H1 (cell line): ENCODE measurements at regions not wholly inside any gene's neighbourhood (a gene's known extent, or its start where the extent isn't known, plus 50 kb on each side); places are given as distances from the start of the nearest gene placed in this dataset.

ENCODE experiments used
- CTCF ChIA-PET: fragments of 300-600 bp; sonication (Branson Sonifier 250); formaldehyde crosslinking; loops from one replicate; lab custom pipeline; 2021; ENCODE audit not compliant: partially characterized antibody; lab: Charles Lee
- POLR2A ChIA-PET: fragments of 300-600 bp; sonication (Branson Sonifier 250); formaldehyde crosslinking; loops from one replicate; lab custom pipeline; 2021; ENCODE audit warnings: inconsistent platforms; ENCODE audit not compliant: partially characterized antibody; lab: Charles Lee
- DNase-seq, 2 experiments: peaks; one replicate each; pipeline versions ENCODE4 v3.0.0 to v3.0.0-alpha.2; 2010 to 2022; ENCODE audit warnings: low spot score in 2 of 2, low read depth in 1 of 2, mixed read lengths in 1 of 2
- FAIRE-seq: peaks from 2 replicates; lab custom pipeline; 2011; peaks lifted over from hg19 to GRCh38; lab: Jason Lieb, UNC
- H2AFZ ChIP-seq: 2 replicates; pipeline ENCODE4 v1.8.1; 2012; ENCODE audit warnings: low read length, inconsistent platforms
- H2AK5ac ChIP-seq: 2 replicates; pipeline ENCODE4 v1.6.1; 2013; ENCODE audit warnings: low read depth, low read length
- H2BK120ac ChIP-seq: replicated peaks from 2 replicates; pipeline ENCODE3; 2013; ENCODE audit warnings: low read depth, low read length, inconsistent platforms
- H2BK12ac ChIP-seq: 2 replicates; pipeline ENCODE4 v1.6.1; 2013; ENCODE audit warnings: low read depth, low read length
- H2BK15ac ChIP-seq: 2 replicates; pipeline ENCODE4 v1.6.1; 2013; ENCODE audit warnings: low read length
- H2BK20ac ChIP-seq: 2 replicates; pipeline ENCODE4 v1.6.1; 2013; ENCODE audit warnings: low read length
- H2BK5ac ChIP-seq: 2 replicates; pipeline ENCODE4 v1.6.1; 2013; ENCODE audit warnings: low read depth, low read length
- H3K14ac ChIP-seq: 2 replicates; pipeline ENCODE4 v1.6.1; 2013; ENCODE audit warnings: inconsistent platforms; ENCODE audit not compliant: insufficient read length
- H3K18ac ChIP-seq: 2 replicates; pipeline ENCODE4 v1.6.1; 2013; ENCODE audit warnings: low read length; ENCODE audit errors: extremely low read depth
- H3K23ac ChIP-seq: 2 replicates; pipeline ENCODE4 v1.6.1; 2013; ENCODE audit warnings: inconsistent platforms; ENCODE audit not compliant: insufficient read length
- H3K23me2 ChIP-seq: 2 replicates; pipeline ENCODE4 v1.6.1; 2013; ENCODE audit warnings: low read depth, low read length
- H3K27ac ChIP-seq: 2 replicates; pipeline ENCODE4 v1.6.1; 2011; ENCODE audit warnings: low read depth, low read length, inconsistent platforms
- H3K27me3 ChIP-seq, 4 experiments: replicated peaks in 1 of 4; 1 replicate in 1 of 4; 2 replicates in 3 of 4; pipeline versions ENCODE4 v1.6.1 to v1.8.1; 2011 to 2013; ENCODE audit warnings: low read length in 3 of 4, mild to moderate bottlenecking in 3 of 4, inconsistent platforms in 2 of 4, mixed read lengths in 2 of 4, moderate library complexity in 1 of 4; ENCODE audit not compliant: control insufficient read depth in 3 of 4, insufficient read depth in 3 of 4; ENCODE audit errors: extremely low read depth in 1 of 4
- H3K36me3 ChIP-seq, 4 experiments: 2 replicates each; pipeline versions ENCODE4 v1.6.1 to v1.8.1; 2011 to 2013; ENCODE audit warnings: mild to moderate bottlenecking in 4 of 4, low read length in 3 of 4, moderate library complexity in 2 of 4, control low read depth in 1 of 4, inconsistent platforms in 1 of 4; ENCODE audit not compliant: insufficient read depth in 4 of 4, control insufficient read depth in 2 of 4
- H3K4ac ChIP-seq: replicated peaks from 2 replicates; pipeline ENCODE3; 2013; ENCODE audit warnings: low read length, low read depth, mixed read lengths, inconsistent platforms; ENCODE audit not compliant: insufficient read length
- H3K4me1 ChIP-seq, 4 experiments: replicated peaks in 1 of 4; 1 replicate in 1 of 4; 2 replicates in 3 of 4; pipeline versions ENCODE4 v1.6.1 to v1.8.1; 2011 to 2013; ENCODE audit warnings: low read length in 3 of 4, inconsistent platforms in 2 of 4, mixed read lengths in 1 of 4; ENCODE audit not compliant: insufficient read depth in 4 of 4, control insufficient read depth in 3 of 4
- H3K4me2 ChIP-seq, 2 experiments: 2 replicates each; pipeline versions ENCODE4 v1.6.1 to v1.8.1; 2011 to 2013; ENCODE audit warnings: low read depth in 2 of 2, low read length in 2 of 2, control low read depth in 1 of 2, inconsistent platforms in 1 of 2, mild to moderate bottlenecking in 1 of 2; ENCODE audit not compliant: insufficient read depth in 1 of 2
- H3K4me3 ChIP-seq, 4 experiments: fragments of 200-600, 300-600 bp in 1 of 4; sonication (generic), shearing (Covaris generic), sonication (Bioruptor Twin) in 1 of 4; 2 replicates each; pipeline versions ENCODE4 v1.5.1 to v1.8.1; 2011 to 2016; ENCODE audit warnings: low read length in 4 of 4, low read depth in 3 of 4, control low read depth in 2 of 4, inconsistent platforms in 2 of 4, mild to moderate bottlenecking in 2 of 4, mixed read lengths in 1 of 4, moderate library complexity in 1 of 4; ENCODE audit not compliant: insufficient read depth in 2 of 4; ENCODE audit errors: extremely low read depth in 1 of 4
- H3K56ac ChIP-seq: replicated peaks from 2 replicates; pipeline ENCODE3; 2013; ENCODE audit warnings: low read depth, mild to moderate bottlenecking, mixed read lengths, low read length, inconsistent platforms; ENCODE audit not compliant: insufficient read length
- H3K79me1 ChIP-seq: 2 replicates; pipeline ENCODE4 v1.6.1; 2013; ENCODE audit warnings: low read depth, low read length, control low read depth
- H3K79me2 ChIP-seq, 2 experiments: 2 replicates each; pipeline versions ENCODE4 v1.6.1 to v1.8.1; 2012 to 2013; ENCODE audit warnings: low read length in 2 of 2, mild to moderate bottlenecking in 2 of 2, inconsistent platforms in 1 of 2; ENCODE audit not compliant: insufficient read depth in 2 of 2, control insufficient read depth in 1 of 2
- H3K9ac ChIP-seq, 4 experiments: replicated peaks in 1 of 4; 1 replicate in 1 of 4; 2 replicates in 3 of 4; pipeline versions ENCODE4 v1.6.1 to v1.8.1; 2011 to 2013; ENCODE audit warnings: low read depth in 3 of 4, low read length in 3 of 4, control low read depth in 2 of 4, mild to moderate bottlenecking in 2 of 4, moderate library complexity in 2 of 4, inconsistent platforms in 1 of 4; ENCODE audit errors: extremely low read depth in 1 of 4
- H3K9me3 ChIP-seq, 2 experiments: 2 replicates each; pipeline versions ENCODE4 v1.6.1 to v1.8.1; 2012 to 2013; ENCODE audit warnings: mild to moderate bottlenecking in 2 of 2, moderate library complexity in 2 of 2, control low read depth in 1 of 2, inconsistent platforms in 1 of 2, low read depth in 1 of 2, low read length in 1 of 2, mixed read lengths in 1 of 2; ENCODE audit not compliant: insufficient read depth in 2 of 2
- H4K20me1 ChIP-seq, 2 experiments: replicated peaks in 1 of 2; 2 replicates each; pipeline versions ENCODE3 to v1.8.1; 2011 to 2013; ENCODE audit warnings: inconsistent platforms in 2 of 2, low read length in 2 of 2, mild to moderate bottlenecking in 1 of 2; ENCODE audit not compliant: insufficient read depth in 2 of 2, control insufficient read depth in 1 of 2
- H4K5ac ChIP-seq: 2 replicates; pipeline ENCODE4 v1.6.1; 2013; ENCODE audit warnings: low read length, low read depth, mixed read lengths, inconsistent platforms; ENCODE audit not compliant: insufficient read length
- H4K8ac ChIP-seq: 2 replicates; pipeline ENCODE4 v1.8.0; 2013; ENCODE audit warnings: mild to moderate bottlenecking, moderate library complexity, low read length, inconsistent platforms; ENCODE audit not compliant: insufficient read depth; ENCODE audit errors: extremely low read depth
- H4K91ac ChIP-seq: replicated peaks from 2 replicates; pipeline ENCODE3; 2013; ENCODE audit warnings: low read length, mixed read lengths, inconsistent platforms; ENCODE audit not compliant: insufficient read length
- ASH2L ChIP-seq: fragments of 200-600, 300-600 bp; sonication (generic); IDR thresholded peaks from one replicate; pipeline ENCODE4 v1.7.1; 2017; ENCODE audit warnings: low read length
- CEBPB ChIP-seq: IDR thresholded peaks from 2 replicates; pipeline ENCODE4 v1.6.1; 2012; ENCODE audit warnings: low read depth, low read length
- CREB1 ChIP-seq: IDR thresholded peaks from 2 replicates; pipeline ENCODE4 v1.6.1; 2012; ENCODE audit warnings: inconsistent platforms
- GABPA ChIP-seq: IDR thresholded peaks from 2 replicates; pipeline ENCODE4 v1.6.1; 2011; ENCODE audit warnings: mild to moderate bottlenecking, low read length, moderate library complexity, borderline replicate concordance; ENCODE audit not compliant: insufficient read depth
- KDM5A ChIP-seq: fragments of 200-600 bp; IDR thresholded peaks from 2 replicates; pipeline ENCODE4 v1.7.1; 2012; ENCODE audit warnings: mild to moderate bottlenecking, low read length, inconsistent platforms, mixed read lengths
- MAFK ChIP-seq: IDR thresholded peaks from 2 replicates; pipeline ENCODE4 v1.6.1; 2012; ENCODE audit warnings: low read depth, mild to moderate bottlenecking, improper control_type of control experiment, low read length
- POU5F1 ChIP-seq: IDR thresholded peaks from 2 replicates; pipeline ENCODE4 v1.6.1; 2011; ENCODE audit warnings: low read depth, mild to moderate bottlenecking, low read length, moderate library complexity
- SIN3A ChIP-seq, 2 experiments: IDR thresholded peaks in 1 of 2; conservative IDR thresholded peaks in 1 of 2; 2 replicates each; pipeline ENCODE4 v1.6.1; 2011 to 2012; ENCODE audit warnings: low read length in 2 of 2, improper control_type of control experiment in 1 of 2, low read depth in 1 of 2, mild to moderate bottlenecking in 1 of 2
- SP4 ChIP-seq: IDR thresholded peaks from 2 replicates; pipeline ENCODE4 v1.6.1; 2012; ENCODE audit warnings: low read length, inconsistent platforms
- SRF ChIP-seq: IDR thresholded peaks from 2 replicates; pipeline ENCODE4 v1.6.1; 2011; ENCODE audit warnings: mild to moderate bottlenecking, low read depth, low read length, moderate library complexity
- TAF1 ChIP-seq: IDR thresholded peaks from 2 replicates; pipeline ENCODE4 v1.6.1; 2011; ENCODE audit warnings: mild to moderate bottlenecking, low read depth, low read length
- TCF12 ChIP-seq: IDR thresholded peaks from 2 replicates; pipeline ENCODE4 v1.6.1; 2011; ENCODE audit warnings: low read depth, mild to moderate bottlenecking, low read length
- WGBS, 2 experiments: shearing (Covaris generic) in 1 of 2; methylation state at CpG; one replicate each; pipeline versions ENCODE4 v1.1.6 to v1.1.7; 2013 to 2015; ENCODE audit warnings: low lambda C conversion rate in 2 of 2, mixed read lengths in 2 of 2, inconsistent platforms in 1 of 2, low coverage in 1 of 2, missing lambda C conversion rate in 1 of 2; ENCODE audit not compliant: insufficient replicate concordance in 2 of 2, insufficient coverage in 1 of 2, insufficient read length in 1 of 2; ENCODE audit errors: extremely low coverage in 1 of 2, missing lambda C conversion rate in 1 of 2; 5-methylcytosine and 5-hydroxymethylcytosine counted together

DNA sequence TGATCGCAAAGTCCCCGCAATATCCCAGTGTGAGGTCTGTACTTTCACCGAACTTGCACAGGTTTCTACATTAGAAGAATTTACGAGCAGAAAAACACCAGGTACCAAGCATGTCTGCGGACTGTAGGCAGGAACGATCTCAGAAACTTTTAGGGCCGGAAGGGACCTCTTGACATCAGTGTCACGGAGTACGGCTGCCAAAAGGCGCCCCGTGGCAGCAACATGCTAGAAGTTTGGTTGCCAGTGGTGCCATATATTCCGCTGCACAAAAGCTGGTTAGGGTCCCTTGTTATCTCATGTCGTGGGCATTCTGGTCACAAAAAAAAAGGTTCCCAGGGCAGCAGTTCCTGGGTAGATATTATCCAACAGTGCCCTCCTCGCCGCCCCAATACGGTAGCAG lies 61.0 kb upstream of the DCAF8L1 start:
- FAIRE-seq = no peak
- no peaks in the 10 kb centered on the region for H3K23me2 ChIP-seq
- no peak overlapping the region for H3K56ac ChIP-seq
- ChIA-PET CTCF (no interaction called here), POLR2A (no interaction called here)
- H2BK20ac ChIP-seq = no peak overlapping the region
- no peak overlapping the region for H3K4ac ChIP-seq
- H4K8ac ChIP-seq = no peak overlapping the region
- no peak overlapping the region for H3K27ac ChIP-seq
- no peak overlapping the region for H2BK12ac ChIP-seq
- no peak overlapping the region for H3K4me2 ChIP-seq
- H2AFZ ChIP-seq = no peak overlapping the region
- no peak overlapping the region for H2BK15ac ChIP-seq
- H2BK5ac ChIP-seq = no peak overlapping the region
- no peak overlapping the region for H3K18ac ChIP-seq
- H3K23ac ChIP-seq = no peak overlapping the region
- no peak overlapping the region for H2BK120ac ChIP-seq
- H3K79me2 ChIP-seq = no peaks in the 10 kb centered on the region
- no peaks in the 10 kb centered on the region; a peak in 1 of 4 replicates for H3K9me3 ChIP-seq
- no peak overlapping the region for H3K14ac ChIP-seq
- no peaks in the 10 kb centered on the region for H3K79me1 ChIP-seq
- no peak overlapping the region for H3K9ac ChIP-seq
- WGBS, 2 experiments = 88% methylated on average over 3 of the region's 16 CpGs; no CpG with 5 or more reads in 1 of the 2 experiments
- no peak overlapping the region for H4K5ac ChIP-seq
- H4K20me1 ChIP-seq = no peaks in the 10 kb centered on the region
- H2AK5ac ChIP-seq = no peak overlapping the region
- no peaks in the 10 kb centered on the region for H3K27me3 ChIP-seq
- no peak for DNase-seq
- no peaks in the 10 kb centered on the region for H3K4me1 ChIP-seq
- H4K91ac ChIP-seq = no peak overlapping the region
- no peaks in the 10 kb centered on the region for H3K36me3 ChIP-seq
- no peak overlapping the region for H3K4me3 ChIP-seq
- TF ChIP-seq CREB1 (no peak), SRF (no peak), TCF12 (no peak), POU5F1 (no peak), TAF1 (no peak), GABPA (no peak), ASH2L (no peak), SP4 (no peak), MAFK (no peak), SIN3A (conservative IDR thresholded peaks at IDR 0.05 in 1 of 2, IDR thresholded peaks at IDR 0.05 in 1 of 2; ENCODE audit: low read depth in 1 of 2, low read length in 2 of 2) (no peak), CEBPB (no peak), KDM5A (no peak)
